Skin of body (tissue), 1 donor: ENCODE measurements at regions not wholly inside any gene's neighbourhood (a gene's known extent, or its start where the extent isn't known, plus 50 kb on each side); places are given as distances from the start of the nearest gene placed in this dataset.

Experiments used
- DNase-seq: peaks from one replicate; lab custom pipeline; 2025; lab: John Stamatoyannopoulos, UW

GRCh38 chr2:105625632-105626031 is 119.1 kb upstream of the NCK2 start:
- DNase-seq = no peak

DNA sequence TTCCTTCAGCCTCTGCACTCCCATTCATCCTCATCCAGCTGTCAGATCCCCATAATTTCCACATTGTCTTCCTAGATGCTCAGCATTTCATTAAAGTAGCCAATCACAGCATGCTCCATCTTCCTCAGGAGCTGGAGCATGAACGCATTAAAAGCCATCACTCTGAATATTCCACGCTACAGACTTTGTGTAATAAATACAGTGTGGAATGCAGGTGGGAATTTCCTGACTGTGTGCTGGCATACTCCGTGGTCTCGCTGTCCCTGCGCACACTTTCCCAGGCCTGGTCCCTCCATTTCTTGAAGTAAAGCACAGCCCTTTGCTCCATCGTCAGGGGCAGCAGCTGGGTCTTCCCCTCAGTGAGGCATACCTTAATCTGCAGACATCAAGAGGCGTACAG is 123.7 kb upstream of the NCK2 start:
- DNase-seq = no peak

DNA sequence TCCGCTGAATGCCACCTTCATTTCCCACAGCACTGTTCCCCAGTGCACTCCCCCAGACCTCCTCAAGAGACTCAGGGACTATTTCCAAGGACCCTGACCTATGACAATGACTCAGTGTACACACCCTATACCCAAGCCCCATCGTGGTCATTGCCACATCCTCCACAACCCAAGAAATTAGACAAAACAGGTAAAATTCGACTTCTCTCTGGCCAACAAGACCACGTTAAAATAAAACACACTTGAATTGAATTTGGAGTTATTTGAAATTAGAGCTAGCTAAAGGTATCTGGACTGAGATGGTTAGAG is 126.4 kb upstream of the NCK2 start:
- DNase-seq = no peak

- no peak for DNase-seq
These were observed 126.9 kb upstream of the NCK2 start for GRCh38 chr2:105617631-105618350.

GRCh38 chr2:105615305-105615704 is 129.4 kb upstream of the NCK2 start:
- DNase-seq = no peak

DNA sequence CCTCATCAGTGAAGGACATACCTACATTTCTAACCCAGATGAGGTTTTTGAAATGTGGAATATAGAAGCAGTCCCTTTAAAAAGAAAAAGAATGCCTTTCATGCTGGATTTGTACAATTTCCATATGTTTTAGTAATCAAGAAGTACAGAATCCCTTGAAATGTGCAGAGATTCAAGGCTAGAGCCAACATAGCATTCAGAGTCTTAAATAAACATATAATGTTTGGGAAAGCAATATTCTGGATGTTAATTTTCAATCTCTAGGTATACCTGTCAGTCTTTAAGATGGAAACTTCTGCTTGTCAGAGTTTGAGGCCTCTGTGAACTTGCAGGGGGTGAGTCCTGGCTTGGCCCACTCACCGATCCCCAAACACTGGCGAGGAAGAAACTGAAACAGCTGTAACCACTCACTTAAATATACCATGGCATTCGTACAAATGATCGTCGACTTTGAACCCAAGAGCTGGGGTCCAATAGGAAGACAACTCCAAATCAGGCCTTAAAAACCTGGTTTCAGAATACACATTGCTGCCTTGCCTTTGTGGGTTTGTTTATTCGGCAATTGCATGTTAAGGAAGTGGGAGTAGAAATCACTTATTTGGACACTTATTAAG is 132.8 kb upstream of the NCK2 start:
- DNase-seq = no peak

DNA sequence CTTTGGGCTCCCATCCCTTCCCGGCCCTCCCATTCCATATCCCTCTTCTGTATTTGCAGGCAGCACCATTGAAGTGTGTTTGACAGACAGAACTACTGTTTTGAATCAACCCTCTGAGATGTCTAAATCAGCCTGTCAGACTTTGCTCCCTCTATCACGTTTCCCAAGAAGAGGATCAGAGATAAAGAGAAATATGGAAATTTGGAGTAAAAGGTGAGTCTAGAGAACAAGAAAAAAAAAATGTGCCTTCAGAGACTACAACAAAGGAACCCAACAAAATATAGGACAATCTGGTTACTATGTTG is 133.4 kb upstream of the NCK2 start:
- no peak for DNase-seq

- no peak for DNase-seq
These were observed 134.0 kb upstream of the NCK2 start for GRCh38 chr2:105610576-105611332.

DNA sequence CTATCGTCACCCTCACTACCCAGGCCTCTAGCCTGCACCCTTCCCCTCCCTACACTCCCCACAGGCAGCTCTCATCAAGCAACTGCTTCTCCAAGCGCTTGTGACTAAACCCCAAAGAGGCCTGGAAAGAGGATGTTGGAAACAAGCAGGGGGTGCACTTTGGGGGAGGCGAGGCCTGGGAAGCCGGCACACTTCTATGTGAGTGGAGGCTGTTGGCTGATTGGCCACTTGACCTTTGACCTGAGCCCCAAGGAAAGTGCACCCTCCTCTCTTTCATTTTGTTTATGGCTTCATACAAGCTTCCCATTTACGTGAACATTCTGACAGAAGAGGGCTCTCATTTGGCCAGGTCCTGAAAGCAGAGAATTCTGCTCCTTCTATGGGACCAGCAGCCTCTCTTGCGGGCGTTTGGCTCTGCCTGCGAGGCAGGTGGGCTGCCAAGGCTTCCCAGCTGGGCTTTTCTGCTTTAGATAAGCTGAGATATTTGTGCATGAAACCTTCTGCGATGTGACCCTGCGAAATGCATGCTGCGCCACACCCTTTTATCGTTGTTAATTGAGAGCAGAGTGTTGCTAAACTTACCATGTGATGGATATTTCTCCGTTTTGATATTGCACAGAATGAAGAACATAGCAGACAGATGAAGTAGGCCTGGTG is 134.8 kb upstream of the NCK2 start:
- DNase-seq = no peak

- no peak for DNase-seq
These were observed 136.7 kb upstream of the NCK2 start for GRCh38 chr2:105607920-105608504.

DNA sequence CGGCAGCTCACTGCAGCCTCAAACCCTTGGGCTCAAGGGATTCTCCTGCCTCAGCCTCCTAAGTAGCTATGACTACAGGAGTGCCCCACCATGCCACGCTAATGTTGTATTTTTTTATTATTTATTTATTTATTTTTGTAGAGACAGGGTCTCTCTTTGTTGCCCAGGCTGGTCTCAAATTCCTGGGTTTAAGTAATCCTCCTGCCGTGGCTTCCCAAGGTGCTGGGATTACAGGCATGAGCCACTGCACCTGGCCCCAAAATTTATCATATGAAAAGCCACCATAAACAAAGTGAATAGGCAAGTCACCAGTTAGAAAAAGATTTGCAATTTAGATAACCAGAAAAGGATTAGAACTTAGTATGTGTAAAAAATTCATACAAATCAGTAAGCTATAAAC is 138.6 kb upstream of the NCK2 start:
- DNase-seq = no peak

DNA sequence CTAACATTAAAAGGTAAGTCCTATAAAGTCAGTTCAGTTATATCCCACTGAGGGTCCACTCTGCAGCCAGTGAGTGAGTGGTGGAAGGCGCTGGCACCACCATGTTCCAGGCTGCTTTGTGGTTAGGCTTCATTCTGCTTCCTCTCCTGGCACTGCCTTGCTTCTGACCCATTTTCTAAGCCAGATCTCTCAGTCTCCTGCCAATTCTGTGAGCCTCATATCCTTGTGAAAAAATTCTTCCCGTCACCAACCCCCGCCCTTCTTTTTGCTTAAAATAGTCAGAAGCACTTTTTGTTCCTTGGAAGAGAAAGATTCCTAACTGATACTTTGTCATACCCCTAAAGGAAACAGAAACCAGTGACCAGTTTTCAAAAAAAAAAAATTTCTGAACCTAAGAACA is 139.8 kb upstream of the NCK2 start:
- DNase-seq = no peak

- no peak for DNase-seq
These were observed 143.5 kb upstream of the NCK2 start for GRCh38 chr2:105600949-105601794.

- no peak for DNase-seq
These were observed 144.1 kb upstream of the NCK2 start for GRCh38 chr2:105600602-105600948.

DNA sequence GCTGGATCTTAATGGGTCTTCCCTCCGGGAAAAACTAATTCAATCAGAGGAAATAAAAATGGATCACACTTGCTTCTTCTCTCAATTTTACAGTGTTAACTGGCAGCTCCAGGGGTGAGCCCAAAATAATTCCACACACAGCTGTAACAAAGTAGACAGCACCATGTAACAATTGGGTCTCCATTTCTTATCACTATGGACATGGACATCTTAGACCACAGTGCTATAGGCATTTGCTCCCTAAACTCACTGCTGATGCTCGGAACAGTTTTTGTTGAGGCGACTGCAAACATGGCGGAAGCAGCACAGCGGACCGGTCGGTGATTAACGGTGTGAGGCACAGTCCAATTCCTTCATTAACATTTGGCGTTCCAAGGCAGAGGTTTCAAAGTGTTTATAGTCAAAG is 144.7 kb upstream of the NCK2 start:
- no peak for DNase-seq

- no peak for DNase-seq
These were observed 145.6 kb upstream of the NCK2 start for GRCh38 chr2:105598829-105599698.

DNA sequence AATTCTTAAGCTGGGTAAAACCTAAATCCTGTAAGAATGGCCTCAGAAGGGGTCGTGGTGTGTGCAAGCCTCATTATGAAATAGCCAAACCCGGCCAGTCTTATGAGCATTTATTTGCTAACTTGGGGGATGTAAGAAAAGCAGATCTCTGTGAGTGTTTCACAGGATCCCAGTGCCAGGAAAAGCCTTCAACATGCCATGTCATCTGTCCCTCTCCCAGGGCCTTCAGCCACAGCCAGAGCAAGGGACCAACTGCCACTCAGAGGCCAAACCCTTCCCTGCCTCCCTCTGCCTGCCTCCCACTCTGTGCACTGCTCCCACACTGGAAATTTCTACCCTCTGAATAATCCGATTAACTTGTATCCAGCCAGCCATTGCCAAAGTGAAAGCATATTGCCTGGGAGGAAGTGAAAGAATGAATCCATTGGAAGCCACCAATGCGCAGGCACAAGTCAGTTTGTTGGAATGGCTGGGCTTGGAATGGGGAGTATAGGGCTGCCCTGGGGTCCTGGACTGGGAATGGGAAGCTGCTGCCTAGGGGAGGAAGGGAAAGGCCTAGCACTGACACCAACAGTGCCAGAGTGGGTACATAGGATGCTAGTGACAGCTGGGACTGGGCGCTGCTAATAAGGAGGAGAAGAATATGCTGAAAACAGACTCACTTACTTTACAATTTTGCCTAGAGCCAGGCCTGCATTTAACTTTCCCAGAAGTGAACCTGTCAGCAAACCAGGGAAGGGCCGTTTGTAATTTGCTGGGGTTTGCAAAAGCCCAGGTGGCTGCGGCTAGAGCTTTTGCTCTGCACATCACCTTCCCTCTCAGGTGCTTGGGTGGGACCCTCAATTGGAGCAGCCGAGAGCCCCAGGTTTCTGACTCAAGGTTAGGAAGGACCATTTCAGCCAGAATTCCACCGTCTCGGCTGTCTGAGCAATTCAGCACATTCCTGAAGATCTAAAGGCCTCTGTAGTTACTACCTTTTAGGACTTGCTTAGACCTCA is 146.6 kb upstream of the NCK2 start:
- no peak for DNase-seq

DNA sequence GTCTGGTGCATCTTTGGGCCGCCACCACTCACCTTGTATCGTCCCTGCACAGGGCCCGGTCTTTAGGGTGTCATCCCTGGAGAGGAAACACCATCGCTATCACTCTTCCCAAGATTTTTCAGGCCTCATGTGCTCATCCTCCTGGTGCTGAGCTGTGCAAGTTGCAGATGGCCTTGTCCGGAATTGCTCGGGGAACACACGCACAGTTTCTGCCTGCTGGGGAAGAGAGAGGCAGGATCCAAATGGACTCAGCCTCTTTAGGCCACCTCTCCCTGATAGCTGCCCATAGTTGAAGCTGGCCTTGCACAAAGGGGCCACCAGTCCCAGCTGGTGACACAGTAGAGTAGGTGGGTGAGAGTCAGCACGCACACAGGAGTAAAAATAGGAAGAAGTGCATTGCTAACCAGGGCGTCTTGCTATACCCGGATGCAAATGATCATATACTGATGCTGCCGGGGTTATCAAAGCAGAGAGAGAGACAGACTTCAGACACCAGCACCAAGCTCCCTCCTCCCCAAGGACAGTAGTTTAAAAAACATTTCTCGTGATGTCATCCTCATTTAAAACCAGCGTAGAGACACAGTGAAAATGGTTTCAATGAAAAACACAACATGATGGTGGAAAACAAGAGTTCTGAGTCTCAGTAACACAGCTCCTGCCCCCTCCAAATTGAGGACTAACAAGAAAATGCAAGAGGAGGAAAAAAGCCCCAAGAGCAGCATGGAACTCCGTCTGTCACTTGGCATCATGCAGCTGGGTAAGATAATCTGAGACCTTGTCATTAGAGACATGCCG is 147.5 kb upstream of the NCK2 start:
- no peak for DNase-seq
